ENCODE measurements at regions not wholly inside any gene's neighbourhood (a gene's known extent, or its start where the extent isn't known, plus 50 kb on each side); places are given as distances from the start of the nearest gene placed in this dataset.

DNA sequence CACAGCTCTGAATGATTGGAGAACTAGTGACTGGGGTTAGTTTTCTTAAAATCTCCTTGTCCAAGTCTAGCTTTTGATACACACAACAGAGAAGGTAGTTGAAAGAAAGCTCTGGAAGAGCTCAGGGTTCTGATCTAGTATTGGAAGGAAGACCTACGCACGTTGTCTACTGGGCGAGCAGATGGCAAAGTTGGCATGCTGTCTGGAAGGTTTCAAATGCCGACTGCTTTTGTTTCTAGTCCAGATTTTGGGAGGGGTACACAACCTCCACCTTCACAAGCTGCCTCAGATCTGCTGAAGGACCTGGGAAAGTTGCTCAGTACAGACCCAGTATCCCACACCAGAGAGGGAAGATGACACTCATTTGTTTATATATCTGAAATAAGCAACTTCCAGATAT is 507.3 kb downstream of the RNF144A start:
- TF ChIP-seq FOXM1 (IDR thresholded peaks at IDR 0.05; ENCODE audit: borderline replicate concordance, low read depth), result no peak
- TF ChIP-seq YY1 (IDR thresholded peaks at IDR 0.05; ENCODE audit: low read depth), result no peak
- TF ChIP-seq RAD21 (IDR thresholded peaks at IDR 0.05; ENCODE audit: low read depth), result no peak
- TF ChIP-seq EP300 (IDR thresholded peaks at IDR 0.05; ENCODE audit: borderline replicate concordance), result no peak
- TF ChIP-seq, protein P1, sequence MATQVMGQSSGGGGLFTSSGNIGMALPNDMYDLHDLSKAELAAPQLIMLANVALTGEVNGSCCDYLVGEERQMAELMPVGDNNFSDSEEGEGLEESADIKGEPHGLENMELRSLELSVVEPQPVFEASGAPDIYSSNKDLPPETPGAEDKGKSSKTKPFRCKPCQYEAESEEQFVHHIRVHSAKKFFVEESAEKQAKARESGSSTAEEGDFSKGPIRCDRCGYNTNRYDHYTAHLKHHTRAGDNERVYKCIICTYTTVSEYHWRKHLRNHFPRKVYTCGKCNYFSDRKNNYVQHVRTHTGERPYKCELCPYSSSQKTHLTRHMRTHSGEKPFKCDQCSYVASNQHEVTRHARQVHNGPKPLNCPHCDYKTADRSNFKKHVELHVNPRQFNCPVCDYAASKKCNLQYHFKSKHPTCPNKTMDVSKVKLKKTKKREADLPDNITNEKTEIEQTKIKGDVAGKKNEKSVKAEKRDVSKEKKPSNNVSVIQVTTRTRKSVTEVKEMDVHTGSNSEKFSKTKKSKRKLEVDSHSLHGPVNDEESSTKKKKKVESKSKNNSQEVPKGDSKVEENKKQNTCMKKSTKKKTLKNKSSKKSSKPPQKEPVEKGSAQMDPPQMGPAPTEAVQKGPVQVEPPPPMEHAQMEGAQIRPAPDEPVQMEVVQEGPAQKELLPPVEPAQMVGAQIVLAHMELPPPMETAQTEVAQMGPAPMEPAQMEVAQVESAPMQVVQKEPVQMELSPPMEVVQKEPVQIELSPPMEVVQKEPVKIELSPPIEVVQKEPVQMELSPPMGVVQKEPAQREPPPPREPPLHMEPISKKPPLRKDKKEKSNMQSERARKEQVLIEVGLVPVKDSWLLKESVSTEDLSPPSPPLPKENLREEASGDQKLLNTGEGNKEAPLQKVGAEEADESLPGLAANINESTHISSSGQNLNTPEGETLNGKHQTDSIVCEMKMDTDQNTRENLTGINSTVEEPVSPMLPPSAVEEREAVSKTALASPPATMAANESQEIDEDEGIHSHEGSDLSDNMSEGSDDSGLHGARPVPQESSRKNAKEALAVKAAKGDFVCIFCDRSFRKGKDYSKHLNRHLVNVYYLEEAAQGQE (IDR thresholded peaks at IDR 0.05; ENCODE audit: low read depth), result no peak
